Neuron (in vitro differentiated cells): ENCODE measurements at regions not wholly inside any gene's neighbourhood (a gene's known extent, or its start where the extent isn't known, plus 50 kb on each side); places are given as distances from the start of the nearest gene placed in this dataset.
"Not testable (repeated sequence)": the region's sequence is repeated elsewhere in the genome, so short reads cannot be mapped to it uniquely, and the experiment has no call there.

ENCODE experiments used
- H2AFZ ChIP-seq: one replicate; pipeline ENCODE4 v1.6.1; 2013; ENCODE audit warnings: low read depth, mild to moderate bottlenecking, inconsistent platforms, low read length, moderate library complexity
- H3K27me3 ChIP-seq: one replicate; pipeline ENCODE4 v1.6.1; 2013; ENCODE audit warnings: low read length; ENCODE audit not compliant: insufficient read depth
- H3K36me3 ChIP-seq: one replicate; pipeline ENCODE4 v1.6.1; 2013; ENCODE audit warnings: low read length; ENCODE audit not compliant: insufficient read depth
- H3K4me1 ChIP-seq: one replicate; pipeline ENCODE4 v1.6.1; 2013; ENCODE audit warnings: low read length; ENCODE audit not compliant: insufficient read depth
- H3K4me3 ChIP-seq: 2 replicates; pipeline ENCODE4 v1.5.1; 2013; ENCODE audit warnings: mild to moderate bottlenecking, low read length, moderate library complexity
- H3K9me3 ChIP-seq: one replicate; pipeline ENCODE4 v1.6.1; 2013; ENCODE audit warnings: low read length

GRCh38 chr14:82636426-82636825, 1102.8 kb upstream of the SEL1L start:
- Histone ChIP-seq H3K9me3 (no peaks in the 10 kb centered on the region), H3K4me3 (no peak overlapping the region), H2AFZ (no peak overlapping the region), H3K36me3 (no peaks in the 10 kb centered on the region), H3K4me1 (no peaks in the 10 kb centered on the region), H3K27me3 (no peaks in the 10 kb centered on the region)

- Histone ChIP-seq H3K9me3 (no peaks in the 10 kb centered on the region), H3K4me1 (no peaks in the 10 kb centered on the region), H2AFZ (no peak overlapping the region), H3K27me3 (no peaks in the 10 kb centered on the region), H3K4me3 (no peak overlapping the region), H3K36me3 (no peaks in the 10 kb centered on the region)
These were observed 1107.4 kb upstream of the SEL1L start for GRCh38 chr14:82641050-82641540.

GRCh38 chr14:82642425-82642824, 1108.8 kb upstream of the SEL1L start:
- Histone ChIP-seq H3K4me1 (no peaks in the 10 kb centered on the region), H3K4me3 (peak overlapping the region; percentile 42), H3K36me3 (no peaks in the 10 kb centered on the region)

GRCh38 chr14:82647088-82647810, 1113.6 kb upstream of the SEL1L start:
- H3K4me3 ChIP-seq, result no peak overlapping the region
- H3K36me3 ChIP-seq, result no peaks in the 10 kb centered on the region
- H3K9me3 ChIP-seq, result no peaks in the 10 kb centered on the region
- no peaks in the 10 kb centered on the region for H3K27me3 ChIP-seq
- no peak overlapping the region for H2AFZ ChIP-seq
- H3K4me1 ChIP-seq, result no peaks in the 10 kb centered on the region

More at GRCh38 chr14:82642425-82642824, 1108.8 kb upstream of the SEL1L start:
- Histone ChIP-seq H3K27me3 (no peaks in the 10 kb centered on the region), H3K9me3 (no peaks in the 10 kb centered on the region), H2AFZ (no peak overlapping the region)

GRCh38 chr14:82655770-82656169, 1122.1 kb upstream of the SEL1L start:
- no peaks in the 10 kb centered on the region for H3K4me1 ChIP-seq
- no peaks in the 10 kb centered on the region for H3K27me3 ChIP-seq
- H3K9me3 ChIP-seq, result no peaks in the 10 kb centered on the region
- no peak overlapping the region for H3K4me3 ChIP-seq
- H3K36me3 ChIP-seq, result no peaks in the 10 kb centered on the region
- no peak overlapping the region for H2AFZ ChIP-seq

- Histone ChIP-seq H3K4me3 (no peak overlapping the region), H3K9me3 (no peaks in the 10 kb centered on the region), H3K4me1 (no peaks in the 10 kb centered on the region), H3K36me3 (no peaks in the 10 kb centered on the region), H2AFZ (no peak overlapping the region), H3K27me3 (no peaks in the 10 kb centered on the region)
These were observed 1123.6 kb upstream of the SEL1L start for GRCh38 chr14:82657186-82657675.

- Histone ChIP-seq H3K9me3 (no peaks in the 10 kb centered on the region), H3K4me3 (no peak overlapping the region), H3K36me3 (no peaks in the 10 kb centered on the region), H3K27me3 (no peaks in the 10 kb centered on the region), H3K4me1 (no peaks in the 10 kb centered on the region), H2AFZ (no peak overlapping the region)
These were observed 1127.6 kb upstream of the SEL1L start for GRCh38 chr14:82661258-82661657.

- H3K27me3 ChIP-seq, result no peaks in the 10 kb centered on the region
- H3K36me3 ChIP-seq, result no peaks in the 10 kb centered on the region
- H3K9me3 ChIP-seq, result no peaks in the 10 kb centered on the region
- no peak overlapping the region for H3K4me3 ChIP-seq
- no peaks in the 10 kb centered on the region for H3K4me1 ChIP-seq
- H2AFZ ChIP-seq, result no peak overlapping the region
These were observed 1133.4 kb upstream of the SEL1L start for GRCh38 chr14:82667006-82667405.

- no peaks in the 10 kb centered on the region for H3K36me3 ChIP-seq
- H3K4me1 ChIP-seq, result no peaks in the 10 kb centered on the region
- no peaks in the 10 kb centered on the region for H3K27me3 ChIP-seq
- H2AFZ ChIP-seq, result no peak overlapping the region
- H3K4me3 ChIP-seq, result no peak overlapping the region
- no peaks in the 10 kb centered on the region for H3K9me3 ChIP-seq
These were observed 1133.8 kb upstream of the SEL1L start for GRCh38 chr14:82667501-82667900.

- H2AFZ ChIP-seq, result no peak overlapping the region
- no peaks in the 10 kb centered on the region for H3K27me3 ChIP-seq
- no peaks in the 10 kb centered on the region for H3K36me3 ChIP-seq
- H3K4me1 ChIP-seq, result no peaks in the 10 kb centered on the region
- no peak overlapping the region for H3K4me3 ChIP-seq
- H3K9me3 ChIP-seq, result no peaks in the 10 kb centered on the region
These were observed 1142.8 kb upstream of the SEL1L start for GRCh38 chr14:82676403-82676802.

- H3K9me3 ChIP-seq, result no peaks in the 10 kb centered on the region
These were observed 1156.3 kb upstream of the SEL1L start for GRCh38 chr14:82689948-82690347.

GRCh38 chr14:82691191-82691590, 1157.5 kb upstream of the SEL1L start:
- H2AFZ ChIP-seq, H3K4me1 ChIP-seq, H3K27me3 ChIP-seq, H3K9me3 ChIP-seq, H3K36me3 ChIP-seq, H3K4me3 ChIP-seq: not testable (repeated sequence)

More at GRCh38 chr14:82689948-82690347, 1156.3 kb upstream of the SEL1L start:
- H3K27me3 ChIP-seq, result no peaks in the 10 kb centered on the region
- H3K4me3 ChIP-seq, result no peak overlapping the region
- no peaks in the 10 kb centered on the region for H3K36me3 ChIP-seq
- H3K4me1 ChIP-seq, result no peaks in the 10 kb centered on the region
- no peak overlapping the region for H2AFZ ChIP-seq

- no peaks in the 10 kb centered on the region for H3K4me1 ChIP-seq
- no peak overlapping the region for H2AFZ ChIP-seq
- no peak overlapping the region for H3K4me3 ChIP-seq
- H3K27me3 ChIP-seq, result no peaks in the 10 kb centered on the region
- H3K36me3 ChIP-seq, result no peaks in the 10 kb centered on the region
- H3K9me3 ChIP-seq, result no peaks in the 10 kb centered on the region
These were observed 1161.2 kb upstream of the SEL1L start for GRCh38 chr14:82694820-82695219.

- Histone ChIP-seq H3K36me3 (no peaks in the 10 kb centered on the region), H3K27me3 (no peaks in the 10 kb centered on the region), H2AFZ (no peak overlapping the region), H3K4me1 (no peaks in the 10 kb centered on the region), H3K4me3 (no peak overlapping the region), H3K9me3 (no peaks in the 10 kb centered on the region)
These were observed 1170.6 kb upstream of the SEL1L start for GRCh38 chr14:82704218-82704617.
